A673 (cell line): ENCODE measurements at regions not wholly inside any gene's neighbourhood (a gene's known extent, or its start where the extent isn't known, plus 50 kb on each side); places are given as distances from the start of the nearest gene placed in this dataset.

Experiments used
- CTCF ChIP-seq: fragments of 300-800, 200-600 bp; sonication (generic); conservative IDR thresholded peaks from 2 replicates; pipeline ENCODE4 v1.5.1; 2017; ENCODE audit warnings: low read depth, mild to moderate bottlenecking, antibody characterized with exemption, low read length, moderate library complexity, mixed read lengths
- EZH2 ChIP-seq: fragments of 200-600 bp; sonication (generic); IDR thresholded peaks from 2 replicates; pipeline ENCODE4 v1.6.1; 2017; ENCODE audit warnings: borderline replicate concordance, low read depth, mild to moderate bottlenecking, mixed read lengths, antibody characterized with exemption, low read length; ENCODE audit not compliant: poor library complexity, severe bottlenecking

GRCh38 chr5:167851416-167851815 lies 440.0 kb upstream of the WWC1 start:
- no peak for TF ChIP-seq CTCF
- TF ChIP-seq EZH2 = no peak
